ENCODE measurements at regions not wholly inside any gene's neighbourhood (a gene's known extent, or its start where the extent isn't known, plus 50 kb on each side); places are given as distances from the start of the nearest gene placed in this dataset.

DNA sequence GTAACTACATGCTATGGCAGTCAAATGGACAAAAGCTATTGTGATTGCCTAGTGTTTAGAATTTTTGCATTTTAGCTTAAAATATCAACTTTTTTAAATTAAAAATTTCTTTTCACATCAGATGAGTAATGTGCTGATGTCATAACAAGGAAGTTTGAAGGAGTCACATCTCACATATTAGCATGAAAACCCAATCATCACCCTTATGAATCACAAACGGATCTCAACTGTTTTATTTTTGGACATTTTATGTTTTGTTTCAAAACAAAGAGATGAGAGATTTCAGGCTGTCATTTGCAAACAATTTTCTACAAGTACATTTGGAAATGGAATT is 53.6 kb upstream of the TRERF1 start:
- Histone ChIP-seq H3K79me2 (ENCODE audit: low read length) (no peaks in the 10 kb centered on the region), H3K9ac (ENCODE audit: low read length) (peak overlapping the region; percentile 35; the same call in 1 of the 2 replicates), H3K36me3 (ENCODE audit: insufficient read depth, low read length) (no peaks in the 10 kb centered on the region), H3K4me1 (ENCODE audit: low read length) (peaks cover 54% of the 10 kb centered on the region), H3K9me3 (ENCODE audit: low read length) (no peaks in the 10 kb centered on the region; the same call in 1 of the 2 replicates), H3K4me2 (ENCODE audit: low read depth, low read length, poor library complexity, severe bottlenecking) (peak overlapping the region; percentile 51), H3K27ac (ENCODE audit: low read length) (peak overlapping the region; percentile 91), H3K27me3 (ENCODE audit: low read length) (no peaks in the 10 kb centered on the region), H3K4me3 (ENCODE audit: low read length) (peak overlapping the region; percentile 45; the same call in 1 of the 2 replicates), H4K20me1 (ENCODE audit: insufficient read depth, low read depth, low read length) (no peaks in the 10 kb centered on the region), H3K9me2 (replicated peaks; ENCODE audit: insufficient read depth, low read length) (no peaks in the 10 kb centered on the region), H2AFZ (ENCODE audit: low read length) (no peak overlapping the region)
- DNase-seq, result peak; percentile 77

DNA sequence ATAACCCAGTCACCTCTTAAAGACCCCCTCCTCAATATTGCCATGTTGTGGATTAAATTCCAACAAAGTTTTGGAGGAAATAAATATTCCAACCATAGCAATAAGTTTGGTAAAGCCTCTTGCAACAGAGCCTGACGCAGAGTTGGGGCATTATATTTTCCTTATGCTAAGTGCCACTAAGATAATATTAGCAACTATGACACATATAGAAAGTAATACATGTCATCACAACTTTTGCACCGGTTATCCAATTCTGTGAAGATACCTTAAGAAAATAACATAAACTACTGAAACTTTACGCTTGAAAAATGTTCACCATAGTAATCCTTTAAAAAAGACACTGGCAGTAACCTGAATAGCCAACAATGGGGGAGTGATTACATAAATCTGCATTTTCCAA is 52.2 kb upstream of the TRERF1 start:
- Histone ChIP-seq H3K4me3 (ENCODE audit: low read length) (no peak overlapping the region), H3K9me3 (ENCODE audit: low read length) (no peaks in the 10 kb centered on the region; the same call in 1 of the 2 replicates), H3K79me2 (ENCODE audit: low read length) (no peaks in the 10 kb centered on the region), H4K20me1 (ENCODE audit: insufficient read depth, low read depth, low read length) (no peaks in the 10 kb centered on the region), H3K27me3 (ENCODE audit: low read length) (no peaks in the 10 kb centered on the region), H3K4me2 (ENCODE audit: low read depth, low read length, poor library complexity, severe bottlenecking) (no peak overlapping the region), H3K9ac (ENCODE audit: low read length) (no peak overlapping the region), H3K36me3 (ENCODE audit: insufficient read depth, low read length) (no peaks in the 10 kb centered on the region), H3K27ac (ENCODE audit: low read length) (no peak overlapping the region), H2AFZ (ENCODE audit: low read length) (no peak overlapping the region), H3K4me1 (ENCODE audit: low read length) (peaks cover 39% of the 10 kb centered on the region), H3K9me2 (replicated peaks; ENCODE audit: insufficient read depth, low read length) (no peaks in the 10 kb centered on the region)
- no peak for DNase-seq

DNA sequence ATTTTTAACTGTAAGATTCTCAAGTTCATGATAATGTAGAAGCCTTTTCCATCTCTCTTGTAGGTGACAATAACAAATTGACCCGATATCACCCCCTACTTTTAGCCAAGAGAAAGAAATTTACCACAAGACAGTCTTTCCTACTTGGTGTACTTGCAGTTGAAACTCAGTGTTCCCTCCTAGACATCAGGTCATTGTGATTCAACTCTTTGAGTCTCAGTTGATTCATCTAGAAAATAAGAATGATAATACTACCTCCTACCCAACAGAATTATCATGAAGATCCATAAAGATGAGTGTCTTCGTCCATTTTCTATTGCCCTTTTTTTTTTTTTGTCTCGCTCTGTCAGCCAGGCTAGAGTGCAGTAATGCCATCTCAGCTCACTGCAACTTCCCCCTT is 51.3 kb upstream of the TRERF1 start:
- Histone ChIP-seq H3K27me3 (ENCODE audit: low read length) (no peaks in the 10 kb centered on the region), H3K79me2 (ENCODE audit: low read length) (no peaks in the 10 kb centered on the region), H3K4me3 (ENCODE audit: low read length) (no peak overlapping the region), H3K9ac (ENCODE audit: low read length) (no peak overlapping the region), H3K27ac (ENCODE audit: low read length) (no peak overlapping the region), H3K4me2 (ENCODE audit: low read depth, low read length, poor library complexity, severe bottlenecking) (no peak overlapping the region), H3K9me2 (replicated peaks; ENCODE audit: insufficient read depth, low read length) (no peaks in the 10 kb centered on the region), H3K4me1 (ENCODE audit: low read length) (peaks cover 32% of the 10 kb centered on the region), H4K20me1 (ENCODE audit: insufficient read depth, low read depth, low read length) (no peaks in the 10 kb centered on the region), H3K9me3 (ENCODE audit: low read length) (no peaks in the 10 kb centered on the region; the same call in 1 of the 2 replicates), H3K36me3 (ENCODE audit: insufficient read depth, low read length) (no peaks in the 10 kb centered on the region), H2AFZ (ENCODE audit: low read length) (no peak overlapping the region)
- DNase-seq, result no peak

DNA sequence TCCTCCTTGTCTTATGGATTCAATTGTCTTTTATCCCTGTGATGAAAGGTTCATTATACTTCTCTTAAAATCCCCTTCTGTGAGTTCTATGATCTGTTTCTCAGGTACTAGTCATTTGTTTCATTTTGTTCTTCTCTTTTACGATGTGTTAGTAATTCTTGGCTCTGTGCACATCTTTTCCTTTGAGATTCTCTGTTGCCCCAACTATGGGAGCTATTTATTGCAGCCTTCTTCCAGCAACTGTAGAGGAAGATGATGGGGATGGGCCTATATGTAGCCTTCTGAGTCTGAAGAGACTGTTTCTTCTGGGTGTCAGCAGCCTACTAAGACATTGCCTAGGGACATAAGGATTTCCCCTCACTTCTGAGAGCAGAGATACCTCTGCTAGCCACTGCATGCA is 50.4 kb upstream of the TRERF1 start:
- no peaks in the 10 kb centered on the region; the same call in 1 of the 2 replicates for H3K9me3 ChIP-seq (ENCODE audit: low read length)
- no peaks in the 10 kb centered on the region for H3K27me3 ChIP-seq (ENCODE audit: low read length)
- H3K27ac ChIP-seq (ENCODE audit: low read length), result no peak overlapping the region
- no peaks in the 10 kb centered on the region for H4K20me1 ChIP-seq (ENCODE audit: insufficient read depth, low read depth, low read length)
- H3K4me1 ChIP-seq (ENCODE audit: low read length), result peaks cover 23% of the 10 kb centered on the region
- no peaks in the 10 kb centered on the region for H3K9me2 ChIP-seq (replicated peaks; ENCODE audit: insufficient read depth, low read length)
- H3K4me2 ChIP-seq (ENCODE audit: low read depth, low read length, poor library complexity, severe bottlenecking), result no peak overlapping the region
- DNase-seq, result no peak
- no peaks in the 10 kb centered on the region for H3K36me3 ChIP-seq (ENCODE audit: insufficient read depth, low read length)
- H2AFZ ChIP-seq (ENCODE audit: low read length), result peak overlapping the region; percentile 38; the same call in 1 of the 2 replicates
- no peak overlapping the region for H3K4me3 ChIP-seq (ENCODE audit: low read length)
- H3K9ac ChIP-seq (ENCODE audit: low read length), result no peak overlapping the region
- no peaks in the 10 kb centered on the region for H3K79me2 ChIP-seq (ENCODE audit: low read length)

Data from Karpas-422 (cell line).